Stimulated activated CD4-positive, alpha-beta T cell treated with anti-CD3 and anti-CD28 coated beads, Interleukin-15, amount 100 ng/mL, for 24 hours (primary cell): ENCODE measurements at regions not wholly inside any gene's neighbourhood (a gene's known extent, or its start where the extent isn't known, plus 50 kb on each side); places are given as distances from the start of the nearest gene placed in this dataset.

ENCODE experiments used
- DNase-seq: peaks from one replicate; pipeline ENCODE4 v3.0.0-alpha.2; 2020

- no peak for DNase-seq
Measured at GRCh38 chr7:159253657-159254056, 109.0 kb upstream of the VIPR2 start.

DNA sequence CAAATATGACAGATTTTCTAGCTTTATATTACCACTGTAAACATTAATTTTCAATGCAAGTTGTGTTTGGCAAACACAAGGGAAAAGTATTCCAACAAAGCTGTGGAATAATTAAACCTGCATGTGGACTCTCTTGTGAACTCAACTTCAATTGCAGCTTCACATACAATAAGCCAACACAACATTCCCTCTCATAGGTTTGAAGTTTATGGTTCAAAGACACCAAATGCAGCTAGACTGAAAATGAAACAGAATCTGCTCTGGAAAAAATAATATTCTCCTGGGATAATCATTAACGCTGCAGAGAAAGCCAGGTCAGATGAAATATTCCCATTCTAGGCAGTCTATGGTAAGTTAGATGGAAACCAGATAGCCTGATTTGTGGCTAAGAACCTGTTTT, 105.8 kb upstream of the VIPR2 start:
- no peak for DNase-seq

DNA sequence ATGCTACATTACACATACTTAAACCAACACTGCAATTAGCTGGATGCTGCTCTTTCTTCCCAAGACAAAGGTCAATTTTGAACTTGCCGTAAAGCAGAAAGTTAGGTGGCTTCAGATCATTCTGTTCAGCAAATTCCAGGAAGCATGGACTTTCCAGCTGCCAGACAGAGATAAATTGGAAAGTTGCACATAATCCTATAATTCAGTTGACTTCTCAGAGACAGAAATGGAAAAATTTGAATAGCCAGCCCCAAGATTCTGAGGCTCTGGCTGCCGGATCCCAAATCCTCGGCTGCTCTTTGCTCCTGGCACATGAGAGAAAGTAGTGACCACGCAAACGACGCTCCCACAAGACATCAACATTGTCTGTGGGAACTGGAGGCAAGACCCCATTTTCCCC, 105.0 kb upstream of the VIPR2 start:
- DNase-seq: no peak

GRCh38 chr7:159247910-159248309, 103.2 kb upstream of the VIPR2 start:
- no peak for DNase-seq

GRCh38 chr7:159246702-159247480, 102.2 kb upstream of the VIPR2 start:
- DNase-seq: no peak

- DNase-seq: no peak
Measured at GRCh38 chr7:159240962-159241361, 96.3 kb upstream of the VIPR2 start.

GRCh38 chr7:159239028-159239427, 94.4 kb upstream of the VIPR2 start:
- DNase-seq: no peak

GRCh38 chr7:159238541-159238940, 93.9 kb upstream of the VIPR2 start:
- no peak for DNase-seq

DNA sequence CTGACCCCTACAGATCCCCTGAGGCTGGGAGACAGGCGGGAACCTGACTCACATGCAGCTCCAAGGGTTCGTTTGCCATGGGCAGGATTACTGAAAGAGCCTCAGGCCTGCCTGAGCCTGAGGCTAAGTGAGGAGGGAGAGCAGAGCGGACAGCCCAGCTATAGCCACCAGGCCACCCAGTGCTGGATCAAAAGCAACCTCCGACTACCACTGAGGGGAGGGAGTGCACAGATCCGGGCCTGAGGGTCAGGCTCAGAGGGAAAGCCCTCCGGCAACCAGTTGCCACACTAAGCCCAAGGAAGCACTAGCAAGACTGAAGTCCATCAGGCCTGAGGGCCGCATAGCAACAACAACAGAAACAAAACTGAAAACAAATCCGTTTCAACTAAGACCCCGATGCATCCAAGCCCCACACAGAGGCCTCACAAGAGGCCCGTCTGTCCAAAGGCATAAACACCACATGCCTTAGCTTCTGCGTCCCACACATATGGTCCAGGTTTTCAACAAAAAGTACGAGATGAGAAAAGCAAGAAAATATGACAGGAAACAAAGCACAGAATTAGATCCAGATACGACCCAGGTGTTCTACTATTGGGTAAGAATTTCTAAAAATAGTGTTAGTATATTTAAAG, 92.5 kb upstream of the VIPR2 start:
- DNase-seq: no peak

GRCh38 chr7:159231017-159231416, 86.3 kb upstream of the VIPR2 start:
- no peak for DNase-seq

DNA sequence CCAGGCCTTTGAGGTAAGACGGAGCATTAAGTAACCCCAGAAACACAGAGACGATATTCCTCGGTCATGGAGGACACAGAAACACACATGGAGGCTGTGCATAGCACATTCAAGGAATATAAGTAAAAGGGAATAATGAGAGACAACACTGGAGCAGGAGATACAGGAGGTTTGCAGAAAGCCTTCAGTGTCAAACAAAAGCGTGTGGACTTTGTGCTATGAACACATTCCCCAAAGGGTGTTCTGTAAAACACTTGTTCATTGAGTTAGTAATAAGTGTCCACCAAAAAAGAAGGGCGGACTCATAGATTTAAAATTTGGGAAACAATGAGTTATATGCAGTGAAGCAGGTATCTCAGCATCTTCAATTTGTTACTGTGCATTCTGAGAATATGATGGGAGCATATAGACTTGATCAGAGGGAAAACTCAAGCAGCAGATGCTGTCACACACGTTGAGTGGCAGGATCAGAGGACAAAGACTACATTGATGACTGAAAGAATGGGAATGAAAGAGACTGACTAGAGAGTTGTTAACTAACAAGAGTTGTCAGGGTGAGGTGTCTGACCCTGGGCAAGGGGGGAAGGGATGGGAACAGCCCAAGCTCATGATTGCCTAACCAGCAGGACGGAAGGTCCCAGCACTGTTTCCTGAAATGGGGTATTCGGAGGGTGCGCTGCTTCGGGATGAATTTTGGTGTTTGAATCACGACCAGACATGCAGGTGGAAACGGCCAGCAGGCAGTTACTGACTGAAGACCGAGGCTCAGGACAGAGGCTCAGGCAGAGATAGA, 85.2 kb upstream of the VIPR2 start:
- no peak for DNase-seq

DNA sequence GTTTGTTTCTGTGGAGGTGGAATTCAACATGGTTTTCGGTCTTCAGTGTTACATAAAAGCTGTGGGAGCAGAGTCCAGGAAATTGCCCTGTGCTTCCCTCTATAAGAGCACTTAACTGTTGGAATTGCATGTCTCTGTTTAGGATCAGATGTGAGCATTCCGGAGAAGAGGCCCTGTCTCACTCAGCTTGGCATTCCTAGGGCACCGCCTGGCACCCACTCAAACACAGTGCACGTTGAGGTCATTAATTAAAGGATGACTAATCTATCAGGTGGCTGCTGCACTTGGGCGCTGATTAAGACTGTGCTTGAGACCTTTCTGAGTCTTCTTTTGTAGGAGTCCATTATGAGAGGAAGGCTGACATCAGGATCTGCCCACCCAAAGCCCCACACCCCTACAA, 82.8 kb upstream of the VIPR2 start:
- DNase-seq: no peak

DNA sequence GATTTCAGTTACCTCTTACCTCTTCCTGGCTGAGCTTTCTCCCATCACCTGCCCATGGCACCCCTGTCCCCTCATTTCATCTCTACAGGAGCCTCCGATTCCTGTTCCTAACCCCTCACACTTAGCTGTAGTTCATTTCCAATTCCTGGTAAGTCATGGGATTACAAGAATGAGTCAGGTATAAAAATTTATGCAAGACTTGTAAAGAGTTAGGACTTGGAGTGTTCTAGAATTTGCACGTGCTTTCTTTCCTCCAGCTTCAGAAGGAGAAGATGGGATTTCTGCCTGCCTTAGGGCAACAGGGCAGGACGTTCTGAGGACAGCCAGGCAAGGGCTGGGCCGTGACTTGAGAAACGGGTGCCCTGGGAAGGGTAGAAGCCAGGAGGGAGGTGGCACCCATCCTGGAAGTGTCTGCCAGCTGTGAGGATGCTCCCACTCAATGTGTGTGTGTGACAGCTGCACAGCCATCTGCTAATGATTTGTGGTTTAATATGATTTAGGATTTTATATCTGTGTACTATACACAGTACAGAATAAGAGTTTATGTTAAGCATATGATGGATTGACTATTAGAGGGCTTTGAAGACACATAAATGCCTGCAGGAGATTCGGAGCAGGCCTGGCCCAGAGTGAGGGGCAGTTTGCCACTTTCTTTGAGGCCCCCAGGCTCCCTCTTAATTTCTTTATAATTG, 81.5 kb upstream of the VIPR2 start:
- no peak for DNase-seq

- DNase-seq: no peak
Measured at GRCh38 chr7:159218607-159219006, 73.9 kb upstream of the VIPR2 start.

GRCh38 chr7:159218170-159218569, 73.5 kb upstream of the VIPR2 start:
- DNase-seq: no peak

DNA sequence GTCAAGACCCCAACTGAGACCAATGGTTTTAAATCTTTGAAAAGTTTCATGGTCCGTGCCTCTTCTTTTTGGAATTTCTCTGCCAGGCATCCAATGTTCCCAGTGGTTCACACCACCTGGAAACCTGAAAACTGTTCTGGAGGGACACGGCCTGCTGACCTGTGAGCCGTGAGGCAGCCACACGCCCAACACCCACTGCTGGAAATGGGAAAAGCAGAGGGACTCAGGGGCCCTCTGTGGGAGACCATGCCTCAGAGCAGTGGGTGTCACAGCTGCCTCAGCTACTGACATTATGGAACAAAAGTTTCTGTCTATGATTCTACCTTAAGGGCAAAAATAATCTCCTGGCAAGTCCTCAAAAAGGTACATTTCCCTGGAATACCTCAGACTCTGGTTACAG, 70.4 kb upstream of the VIPR2 start:
- DNase-seq: no peak

DNA sequence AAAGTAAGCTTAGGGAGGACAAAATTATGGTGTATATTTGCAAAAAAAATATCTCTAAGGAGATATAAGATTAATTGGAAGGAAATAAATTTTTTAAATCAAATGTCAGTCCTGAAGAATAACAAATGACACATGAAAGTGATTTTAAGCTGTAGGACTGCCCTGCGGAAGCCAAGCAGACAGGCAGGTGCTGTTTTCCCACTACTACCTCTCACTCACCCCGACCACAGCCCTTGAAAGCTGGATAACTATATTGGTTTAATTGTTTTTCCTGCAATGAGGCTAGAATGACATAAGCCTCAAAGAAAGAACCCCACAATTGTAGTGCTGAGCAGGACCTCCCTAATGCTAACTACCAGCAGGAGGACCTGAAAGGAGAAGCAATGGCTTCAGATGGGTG, 68.6 kb upstream of the VIPR2 start:
- no peak for DNase-seq

DNA sequence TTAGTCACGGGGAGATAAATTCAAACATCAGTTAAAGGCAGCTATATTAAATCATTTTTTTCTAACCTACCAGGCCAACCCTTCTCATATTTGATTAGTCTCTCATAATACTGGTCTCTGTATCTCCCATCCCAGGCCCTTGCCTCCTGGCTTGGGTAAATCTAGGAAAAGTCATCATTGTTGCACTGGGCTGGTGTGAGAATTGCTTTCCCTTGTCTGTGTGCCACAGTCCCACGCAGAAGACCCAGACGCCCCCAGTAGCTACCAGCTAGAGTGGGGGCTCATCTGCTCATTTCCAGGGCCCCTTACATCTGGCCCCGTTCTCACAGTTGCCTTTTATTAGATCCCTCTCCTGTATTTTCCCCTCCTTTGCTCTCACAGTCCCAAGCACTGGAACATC, 67.6 kb upstream of the VIPR2 start:
- DNase-seq: no peak

- no peak for DNase-seq
Measured at GRCh38 chr7:159211540-159212182, 67.0 kb upstream of the VIPR2 start.

DNA sequence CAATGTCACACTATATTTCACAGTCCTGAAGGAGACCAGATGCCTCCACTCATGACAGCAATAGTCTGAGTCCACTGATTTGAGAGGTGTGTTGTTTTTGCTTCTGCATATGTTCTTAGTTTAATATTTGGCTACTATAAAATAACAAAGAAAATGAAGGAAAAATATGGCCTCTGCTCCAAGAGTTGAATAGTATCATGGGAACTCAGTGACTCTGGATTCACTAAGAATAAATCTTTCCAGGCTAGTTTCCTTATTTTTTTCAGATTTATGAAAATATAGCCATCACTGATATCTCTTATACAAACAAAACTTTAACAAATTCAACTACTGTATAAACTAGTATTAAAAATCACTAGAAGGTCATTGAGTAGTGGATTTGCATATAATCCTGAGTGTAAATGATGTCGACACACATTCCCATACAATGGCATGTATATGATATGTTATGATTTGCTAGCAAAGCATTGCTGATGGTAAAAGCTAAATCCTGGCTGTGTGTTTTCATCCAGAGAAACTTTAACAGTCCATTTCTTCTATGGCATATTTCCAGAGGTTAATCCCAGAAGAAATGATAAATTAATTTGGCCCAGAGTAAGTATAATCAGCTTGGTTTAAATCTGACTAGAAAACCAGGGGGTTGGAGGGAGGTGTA, 66.0 kb upstream of the VIPR2 start:
- DNase-seq: no peak

DNA sequence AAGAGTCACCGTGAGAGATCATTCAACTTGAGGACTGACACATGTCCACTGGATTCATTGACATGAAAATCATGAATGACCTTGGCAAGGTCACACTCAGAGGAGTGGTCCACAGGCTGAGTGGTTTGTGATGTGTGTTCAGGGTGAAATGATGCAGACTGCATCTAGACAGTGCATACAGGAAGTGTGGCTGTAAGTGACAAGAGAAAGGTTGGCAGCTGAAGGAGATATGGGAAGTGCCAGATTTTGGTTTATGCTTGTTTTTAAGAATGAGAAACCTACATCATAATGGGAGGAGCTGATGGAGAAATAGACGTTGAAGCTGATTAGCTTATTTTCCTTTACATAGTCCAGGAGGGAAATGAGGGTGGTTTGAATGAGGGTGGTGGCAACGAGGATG, 64.8 kb upstream of the VIPR2 start:
- DNase-seq: no peak

- DNase-seq: no peak
Measured at GRCh38 chr7:159207951-159208350, 63.3 kb upstream of the VIPR2 start.
